NCI-H2171 (cell line): ENCODE measurements at regions not wholly inside any gene's neighbourhood (a gene's known extent, or its start where the extent isn't known, plus 50 kb on each side); places are given as distances from the start of the nearest gene placed in this dataset.
"Not testable (repeated sequence)": the region's sequence is repeated elsewhere in the genome, so short reads cannot be mapped to it uniquely, and the experiment has no call there.

ENCODE experiments used
- DNase-seq: peaks from one replicate; lab custom pipeline; 2025; lab: John Stamatoyannopoulos, UW

GRCh38 chr16:79893445-79893844, 292.9 kb upstream of the MAF start:
- DNase-seq: no peak

- no peak for DNase-seq
Measured at GRCh38 chr16:79892278-79892677, 291.7 kb upstream of the MAF start.

GRCh38 chr16:79891458-79891857, 290.9 kb upstream of the MAF start:
- DNase-seq: no peak

- no peak for DNase-seq
Measured at GRCh38 chr16:79887541-79888540, 287.3 kb upstream of the MAF start.

GRCh38 chr16:79885320-79885719, 284.8 kb upstream of the MAF start:
- no peak for DNase-seq

- DNase-seq: no peak
Measured at GRCh38 chr16:79883494-79883893, 283.0 kb upstream of the MAF start.

- DNase-seq: no peak
Measured at GRCh38 chr16:79882340-79883005, 281.9 kb upstream of the MAF start.

- not testable (repeated sequence) for DNase-seq
Measured at GRCh38 chr16:79881107-79881506, 280.6 kb upstream of the MAF start.

GRCh38 chr16:79876332-79876730, 275.8 kb upstream of the MAF start:
- DNase-seq: no peak

GRCh38 chr16:79874391-79874790, 273.9 kb upstream of the MAF start:
- no peak for DNase-seq

GRCh38 chr16:79873825-79874224, 273.3 kb upstream of the MAF start:
- DNase-seq: no peak

GRCh38 chr16:79871906-79872305, 271.4 kb upstream of the MAF start:
- no peak for DNase-seq

GRCh38 chr16:79870016-79870886, 269.7 kb upstream of the MAF start:
- DNase-seq: no peak

- no peak for DNase-seq
Measured at GRCh38 chr16:79869304-79870015, 268.9 kb upstream of the MAF start.

- no peak for DNase-seq
Measured at GRCh38 chr16:79868841-79869240, 268.3 kb upstream of the MAF start.

- no peak for DNase-seq
Measured at GRCh38 chr16:79867425-79867997, 267.0 kb upstream of the MAF start.

GRCh38 chr16:79865918-79866317, 265.4 kb upstream of the MAF start:
- DNase-seq: no peak

- no peak for DNase-seq
Measured at GRCh38 chr16:79864781-79865391, 264.3 kb upstream of the MAF start.

GRCh38 chr16:79864032-79864780, 263.7 kb upstream of the MAF start:
- DNase-seq: no peak
